Astrocyte (in vitro differentiated cells and primary cell): ENCODE measurements at regions not wholly inside any gene's neighbourhood (a gene's known extent, or its start where the extent isn't known, plus 50 kb on each side); places are given as distances from the start of the nearest gene placed in this dataset.

ENCODE experiments used
- DNase-seq: peaks from one replicate; pipeline ENCODE4 v3.0.0-alpha.2; 2010; ENCODE audit warnings: low read depth
- FAIRE-seq: peaks from 2 replicates; lab custom pipeline; 2011; peaks lifted over from hg19 to GRCh38; lab: Jason Lieb, UNC
- H2AFZ ChIP-seq: 2 replicates; pipeline ENCODE4 v1.6.0; 2012; ENCODE audit warnings: low read depth, low read length, inconsistent platforms
- H3K27ac ChIP-seq: 2 replicates; pipeline ENCODE4 v1.5.1; 2011; ENCODE audit warnings: low read depth, low read length, inconsistent platforms
- H3K27me3 ChIP-seq: 2 replicates; pipeline ENCODE4 v1.6.0; 2011; ENCODE audit warnings: low read length, inconsistent platforms; ENCODE audit not compliant: insufficient read depth
- H3K36me3 ChIP-seq: 2 replicates; pipeline ENCODE4 v1.5.1; 2011; ENCODE audit warnings: low read length, inconsistent platforms; ENCODE audit not compliant: insufficient read depth
- H3K4me1 ChIP-seq: 2 replicates; pipeline ENCODE4 v1.5.1; 2011; ENCODE audit warnings: low read length, inconsistent platforms; ENCODE audit not compliant: insufficient read depth
- H3K4me2 ChIP-seq: 2 replicates; pipeline ENCODE4 v1.6.0; 2012; ENCODE audit warnings: low read length, inconsistent platforms
- H3K4me3 ChIP-seq: 2 replicates; pipeline ENCODE4 v1.5.1; 2011; ENCODE audit warnings: low read depth, mild to moderate bottlenecking, low read length, inconsistent platforms; ENCODE audit not compliant: insufficient read depth
- H3K79me2 ChIP-seq: 2 replicates; pipeline ENCODE4 v1.6.0; 2012; ENCODE audit warnings: mild to moderate bottlenecking, low read length, inconsistent platforms; ENCODE audit not compliant: insufficient read depth
- H3K9ac ChIP-seq: 2 replicates; pipeline ENCODE4 v1.6.0; 2012; ENCODE audit warnings: mild to moderate bottlenecking, low read length, inconsistent platforms
- H3K9me3 ChIP-seq: 2 replicates; pipeline ENCODE4 v1.5.1; 2012; ENCODE audit warnings: low read depth, mild to moderate bottlenecking, low read length, inconsistent platforms; ENCODE audit not compliant: insufficient read depth
- H4K20me1 ChIP-seq: 2 replicates; pipeline ENCODE4 v1.6.0; 2012; ENCODE audit warnings: low read length, inconsistent platforms; ENCODE audit not compliant: insufficient read depth
- H3K27ac Mint-ChIP-seq: one replicate; pipeline ENCODE4 v1.8.0; 2021; ENCODE audit warnings: mild to moderate bottlenecking, mixed read lengths; ENCODE audit not compliant: unreplicated experiment
- H3K27me3 Mint-ChIP-seq: one replicate; pipeline ENCODE4 v1.8.0; 2021; ENCODE audit warnings: low read depth, mixed read lengths; ENCODE audit not compliant: unreplicated experiment
- H3K36me3 Mint-ChIP-seq: one replicate; pipeline ENCODE4 v1.8.0; 2021; ENCODE audit warnings: low read depth, mixed read lengths; ENCODE audit not compliant: unreplicated experiment
- H3K4me1 Mint-ChIP-seq: one replicate; pipeline ENCODE4 v1.8.0; 2021; ENCODE audit warnings: low read depth, mixed read lengths; ENCODE audit not compliant: unreplicated experiment
- H3K4me3 Mint-ChIP-seq: one replicate; pipeline ENCODE4 v1.8.0; 2021; ENCODE audit warnings: mild to moderate bottlenecking, moderate library complexity, mixed read lengths; ENCODE audit not compliant: unreplicated experiment
- H3K9me3 Mint-ChIP-seq: one replicate; pipeline ENCODE4 v1.8.0; 2021; ENCODE audit warnings: mild to moderate bottlenecking, mixed read lengths; ENCODE audit not compliant: unreplicated experiment
- CTCF ChIP-seq: IDR thresholded peaks from 2 replicates; pipeline ENCODE4 v1.5.1; 2011; ENCODE audit warnings: low read depth, mild to moderate bottlenecking, inconsistent platforms, low read length, moderate library complexity; ENCODE audit not compliant: insufficient read depth
- EZH2 ChIP-seq: IDR thresholded peaks from 2 replicates; pipeline ENCODE4 v1.6.1; 2012; ENCODE audit warnings: mild to moderate bottlenecking, low read length, inconsistent platforms; ENCODE audit not compliant: insufficient read depth

DNA sequence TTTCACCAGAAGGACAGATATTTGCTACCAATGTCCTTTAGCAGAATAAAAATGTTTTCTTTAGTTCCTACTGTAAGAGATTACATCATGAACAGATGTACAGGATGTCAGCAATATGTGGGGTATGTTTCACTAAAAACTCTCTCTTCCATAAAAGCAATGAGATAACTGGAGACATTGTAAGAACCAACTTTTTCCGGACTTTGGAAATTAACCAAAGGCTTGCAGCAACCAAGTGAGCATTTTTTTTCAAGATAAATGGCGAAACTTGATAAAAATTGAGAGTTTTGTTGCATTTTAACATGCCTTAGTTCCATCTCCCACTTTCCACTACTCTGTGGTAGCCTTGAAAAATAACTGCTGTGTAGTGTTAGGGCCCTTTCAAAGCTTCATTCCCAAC is 429.8 kb upstream of the CDH2 start:
- Histone ChIP-seq H3K27ac (no peak overlapping the region), H3K9ac (no peak overlapping the region), H3K4me1 (no peaks in the 10 kb centered on the region), H3K36me3 (no peaks in the 10 kb centered on the region), H3K27me3 (no peaks in the 10 kb centered on the region), H4K20me1 (no peaks in the 10 kb centered on the region), H3K4me2 (no peak overlapping the region), H3K9me3 (no peaks in the 10 kb centered on the region), H3K4me3 (no peak overlapping the region), H3K79me2 (no peaks in the 10 kb centered on the region), H2AFZ (no peak overlapping the region)
- DNase-seq: no peak
- H3K9me3 Mint-ChIP-seq: no peaks in the 10 kb centered on the region
- H3K27me3 Mint-ChIP-seq: no peaks in the 10 kb centered on the region
- TF ChIP-seq CTCF: no peak
- H3K4me1 Mint-ChIP-seq: peaks cover 3% of the 10 kb centered on the region
- H3K27ac Mint-ChIP-seq: no peak overlapping the region
- FAIRE-seq: no peak
- H3K4me3 Mint-ChIP-seq: no peak overlapping the region
- H3K36me3 Mint-ChIP-seq: no peaks in the 10 kb centered on the region

DNA sequence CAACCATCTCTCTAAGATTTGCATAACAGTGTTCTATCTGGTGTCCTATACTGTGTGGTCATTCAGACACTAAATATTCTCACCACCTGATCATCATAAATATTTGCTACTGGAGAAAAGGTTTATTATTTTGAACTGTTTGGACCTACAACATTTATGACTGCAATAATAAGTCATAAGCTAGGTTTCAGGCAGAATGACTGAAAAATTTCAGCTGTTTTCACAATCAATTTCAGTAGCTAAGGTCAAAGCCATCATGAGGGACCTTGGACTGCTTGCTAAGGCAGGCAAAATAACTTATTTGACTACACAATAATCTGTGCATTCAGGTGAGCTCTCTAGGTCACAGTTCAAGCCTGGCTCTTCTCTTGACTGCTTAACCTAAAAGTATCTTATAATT is 425.5 kb upstream of the CDH2 start:
- no peak for FAIRE-seq

GRCh38 chr18:28594034-28594433 is 417.1 kb upstream of the CDH2 start:
- H3K4me1 ChIP-seq: no peaks in the 10 kb centered on the region
- no peak overlapping the region for H3K4me3 ChIP-seq
- peak overlapping the region; percentile 16 for H3K4me2 ChIP-seq
- H2AFZ ChIP-seq: peak overlapping the region; percentile 56
- TF ChIP-seq EZH2: no peak
- TF ChIP-seq CTCF: no peak
- H3K27me3 ChIP-seq: no peaks in the 10 kb centered on the region
- H3K27ac ChIP-seq: no peak overlapping the region
- no peaks in the 10 kb centered on the region for H3K9me3 Mint-ChIP-seq
- no peak for FAIRE-seq
- H3K27ac Mint-ChIP-seq: no peak overlapping the region
- H3K4me3 Mint-ChIP-seq: no peak overlapping the region
- H3K36me3 Mint-ChIP-seq: no peaks in the 10 kb centered on the region
- no peak overlapping the region for H3K9ac ChIP-seq
- peak; percentile 7 for DNase-seq
- H3K79me2 ChIP-seq: no peaks in the 10 kb centered on the region
- no peaks in the 10 kb centered on the region for H3K27me3 Mint-ChIP-seq
- no peaks in the 10 kb centered on the region for H3K9me3 ChIP-seq
- H4K20me1 ChIP-seq: no peaks in the 10 kb centered on the region
- H3K36me3 ChIP-seq: no peaks in the 10 kb centered on the region
- peaks cover 9% of the 10 kb centered on the region for H3K4me1 Mint-ChIP-seq

More for the DNA sequence above, 425.5 kb upstream of the CDH2 start:
- no peaks in the 10 kb centered on the region for H3K9me3 ChIP-seq
- Mint-ChIP-seq H3K27me3 (no peaks in the 10 kb centered on the region), H3K36me3 (no peaks in the 10 kb centered on the region), H3K9me3 (peaks cover 5% of the 10 kb centered on the region), H3K27ac (no peak overlapping the region), H3K4me1 (peaks cover 3% of the 10 kb centered on the region), H3K4me3 (no peak overlapping the region)
- no peak overlapping the region for H2AFZ ChIP-seq
- no peaks in the 10 kb centered on the region for H3K36me3 ChIP-seq
- no peak overlapping the region for H3K27ac ChIP-seq
- no peaks in the 10 kb centered on the region for H3K27me3 ChIP-seq
- H3K4me1 ChIP-seq: no peaks in the 10 kb centered on the region
- no peaks in the 10 kb centered on the region for H4K20me1 ChIP-seq
- no peak overlapping the region for H3K4me3 ChIP-seq
- TF ChIP-seq EZH2: no peak
- no peak for TF ChIP-seq CTCF
- no peak overlapping the region for H3K4me2 ChIP-seq
- no peaks in the 10 kb centered on the region for H3K79me2 ChIP-seq
- no peak for DNase-seq
- H3K9ac ChIP-seq: no peak overlapping the region
